HEK293 (cell line): ENCODE measurements at regions not wholly inside any gene's neighbourhood (a gene's known extent, or its start where the extent isn't known, plus 50 kb on each side); places are given as distances from the start of the nearest gene placed in this dataset.
"Not testable (repeated sequence)": the region's sequence is repeated elsewhere in the genome, so short reads cannot be mapped to it uniquely, and the experiment has no call there.

Experiments
- CTCF ChIA-PET: fragments of 350-600 bp; formaldehyde crosslinking; extraction: SDS; loops from one replicate; lab custom pipeline; 2021; ENCODE audit warnings: antibody characterized with exemption; lab: Yijun Ruan, JAX
- POLR2A ChIA-PET: fragments of 300-600 bp; formaldehyde crosslinking; extraction: SDS; loops from one replicate; lab custom pipeline; 2020; ENCODE audit warnings: antibody characterized with exemption, inconsistent platforms; lab: Yijun Ruan, JAX
- H3K27ac ChIP-seq: fragments of 200-500 bp; sonication (Bioruptor generic); 2 replicates; pipeline ENCODE4 v1.5.1; 2014; ENCODE audit warnings: low read depth, low read length, control low read depth, inconsistent platforms; ENCODE audit errors: extremely low read depth
- H3K36me3 ChIP-seq, 2 experiments: fragments of 200-500 bp in 1 of 2; sonication (Bioruptor generic) in 1 of 2; 1 replicate in 1 of 2; 2 replicates in 1 of 2; pipeline ENCODE4 v1.5.1; 2014 to 2017; ENCODE audit warnings: inconsistent platforms in 2 of 2, low read length in 2 of 2; ENCODE audit not compliant: control insufficient read depth in 2 of 2, insufficient read depth in 1 of 2
- H3K4me1 ChIP-seq: fragments of 200-500 bp; sonication (Bioruptor generic); 2 replicates; pipeline ENCODE4 v1.5.1; 2014; ENCODE audit warnings: mild to moderate bottlenecking, low read length, inconsistent platforms; ENCODE audit not compliant: control insufficient read depth, insufficient read depth
- H3K4me3 ChIP-seq: 2 replicates; pipeline ENCODE4 v1.5.1; 2011; ENCODE audit warnings: low read depth, mild to moderate bottlenecking, control low read depth, low read length, moderate library complexity
- H3K9me3 ChIP-seq: fragments of 200-500 bp; sonication (Bioruptor generic); 2 replicates; pipeline ENCODE4 v1.5.1; 2014; ENCODE audit warnings: low read depth, low read length, inconsistent platforms; ENCODE audit not compliant: control insufficient read depth, insufficient read depth
- GFI1B ChIP-seq: fragments of 450-650 bp; formaldehyde crosslinking; IDR thresholded peaks from 2 replicates; pipeline ENCODE4 v1.5.1; 2016; ENCODE audit warnings: missing biosample characterization, missing genetic modification characterization
- GLIS2 ChIP-seq: fragments of 450-650 bp; formaldehyde crosslinking; IDR thresholded peaks from 2 replicates; pipeline ENCODE4 v1.5.1; 2016; ENCODE audit warnings: missing biosample characterization, missing genetic modification characterization
- HOXD13 ChIP-seq: sonication (generic); formaldehyde crosslinking; IDR thresholded peaks from 2 replicates; pipeline ENCODE4 v1.8.0; 2022; ENCODE audit warnings: missing genetic modification reagents, borderline replicate concordance
- KLF16 ChIP-seq: fragments of 450-650 bp; formaldehyde crosslinking; IDR thresholded peaks from 2 replicates; pipeline ENCODE4 v1.5.1; 2017; ENCODE audit warnings: missing biosample characterization, missing genetic modification characterization
- SP3 ChIP-seq: fragments of 450-650 bp; formaldehyde crosslinking; IDR thresholded peaks from 2 replicates; pipeline ENCODE4 v1.5.1; 2016; ENCODE audit warnings: missing biosample characterization, missing genetic modification characterization
- SP7 ChIP-seq: fragments of 450-650 bp; formaldehyde crosslinking; IDR thresholded peaks from 2 replicates; pipeline ENCODE4 v1.5.1; 2016; ENCODE audit warnings: missing biosample characterization, missing genetic modification characterization
- WT1 ChIP-seq: fragments of 450-650 bp; formaldehyde crosslinking; IDR thresholded peaks from 2 replicates; pipeline ENCODE4 v1.5.1; 2016; ENCODE audit warnings: missing biosample characterization, missing genetic modification characterization
- ZBTB17 ChIP-seq: fragments of 450-650 bp; formaldehyde crosslinking; IDR thresholded peaks from 2 replicates; pipeline ENCODE4 v1.5.1; 2016; ENCODE audit warnings: missing biosample characterization, missing genetic modification characterization
- ZBTB20 ChIP-seq: fragments of 450-650 bp; formaldehyde crosslinking; IDR thresholded peaks from 2 replicates; pipeline ENCODE4 v1.5.1; 2016; ENCODE audit warnings: missing biosample characterization, missing genetic modification characterization
- ZNF10 ChIP-seq: fragments of 450-650 bp; formaldehyde crosslinking; IDR thresholded peaks from 2 replicates; pipeline ENCODE4 v1.5.1; 2017; ENCODE audit warnings: missing biosample characterization, missing genetic modification characterization
- ZNF140 ChIP-seq: fragments of 450-650 bp; formaldehyde crosslinking; IDR thresholded peaks from 2 replicates; pipeline ENCODE4 v1.5.1; 2016; ENCODE audit warnings: missing biosample characterization, missing genetic modification characterization
- ZNF16 ChIP-seq: fragments of 450-650 bp; formaldehyde crosslinking; IDR thresholded peaks from 2 replicates; pipeline ENCODE4 v1.5.1; 2016; ENCODE audit warnings: low read depth, missing biosample characterization, missing genetic modification characterization
- ZNF174 ChIP-seq: fragments of 450-650 bp; formaldehyde crosslinking; IDR thresholded peaks from 2 replicates; pipeline ENCODE4 v1.5.0; 2017; ENCODE audit warnings: missing biosample characterization, mild to moderate bottlenecking, missing genetic modification characterization
- ZNF221 ChIP-seq: fragments of 450-650 bp; formaldehyde crosslinking; IDR thresholded peaks from 2 replicates; pipeline ENCODE4 v1.5.1; 2017; ENCODE audit warnings: missing biosample characterization, missing genetic modification characterization, borderline replicate concordance
- ZNF302 ChIP-seq: fragments of 450-650 bp; formaldehyde crosslinking; IDR thresholded peaks from 2 replicates; pipeline ENCODE4 v1.5.1; 2016; ENCODE audit warnings: missing biosample characterization, missing genetic modification characterization, low read depth
- ZNF311 ChIP-seq: fragments of 450-650 bp; formaldehyde crosslinking; IDR thresholded peaks from 2 replicates; pipeline ENCODE4 v1.5.1; 2017; ENCODE audit warnings: missing biosample characterization, missing genetic modification characterization, borderline replicate concordance
- ZNF366 ChIP-seq: fragments of 450-650 bp; formaldehyde crosslinking; conservative IDR thresholded peaks from 2 replicates; pipeline ENCODE4 v1.5.1; 2016; ENCODE audit warnings: missing biosample characterization, missing genetic modification characterization
- ZNF530 ChIP-seq: fragments of 450-650 bp; formaldehyde crosslinking; IDR thresholded peaks from 2 replicates; pipeline ENCODE4 v1.5.1; 2016; ENCODE audit warnings: low read depth, missing biosample characterization, missing genetic modification characterization
- ZNF621 ChIP-seq: fragments of 450-650 bp; formaldehyde crosslinking; IDR thresholded peaks from 2 replicates; pipeline ENCODE4 v1.5.1; 2017; ENCODE audit warnings: missing biosample characterization, missing genetic modification characterization
- ZNF629 ChIP-seq: fragments of 450-650 bp; formaldehyde crosslinking; IDR thresholded peaks from 2 replicates; pipeline ENCODE4 v1.5.1; 2017; ENCODE audit warnings: missing biosample characterization, missing genetic modification characterization
- ZNF654 ChIP-seq: fragments of 450-650 bp; formaldehyde crosslinking; IDR thresholded peaks from 2 replicates; pipeline ENCODE4 v1.5.1; 2016; ENCODE audit warnings: low read depth, missing biosample characterization, missing genetic modification characterization
- ZNF776 ChIP-seq: fragments of 450-650 bp; formaldehyde crosslinking; IDR thresholded peaks from 2 replicates; pipeline ENCODE4 v1.5.0; 2017; ENCODE audit warnings: missing biosample characterization, missing genetic modification characterization, borderline replicate concordance
- TF ChIP-seq, protein P1 (sequence below): fragments of 450-650 bp; formaldehyde crosslinking; IDR thresholded peaks from 2 replicates; pipeline ENCODE4 v1.5.1; 2016; ENCODE audit warnings: missing biosample characterization, missing genetic modification characterization
- TF ChIP-seq, protein P2 (sequence below): fragments of 450-650 bp; formaldehyde crosslinking; IDR thresholded peaks from 2 replicates; pipeline ENCODE4 v1.5.1; 2016; ENCODE audit warnings: missing biosample characterization, missing genetic modification characterization

DNA sequence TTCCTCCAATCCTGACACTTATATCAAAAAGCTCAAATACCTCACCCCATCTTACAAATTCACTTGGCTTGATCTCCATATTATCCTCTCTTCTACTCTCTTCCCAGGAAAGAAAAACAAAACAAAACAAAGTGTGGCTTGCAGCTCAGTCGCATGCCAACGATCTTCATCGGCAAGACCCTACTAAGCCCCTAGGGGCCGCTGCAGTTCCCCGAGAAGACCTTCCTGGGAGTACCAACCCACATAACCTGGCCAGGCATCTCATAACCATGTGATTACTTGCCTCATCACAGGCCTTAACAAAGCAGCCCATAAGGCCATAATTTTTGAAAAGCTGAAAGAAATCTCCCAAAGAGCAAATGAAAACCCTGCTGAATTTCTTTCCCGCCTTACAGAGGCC lies 103.7 kb downstream of the ZNF92 start:
- no peak overlapping the region for H3K27ac ChIP-seq
- no peaks in the 10 kb centered on the region for H3K36me3 ChIP-seq
- TF ChIP-seq ZBTB17 (tag by site-specific recombination): 0 out of 2 replicates have a peak, but pooled peaks have one; percentile 18
- 0 out of 2 replicates have a peak, but pooled peaks have one; percentile 9 for TF ChIP-seq ZNF366 (tag by site-specific recombination)
- TF ChIP-seq ZNF302 (tag by site-specific recombination): no peak
- TF ChIP-seq SP7: no peak
- peak; percentile 70 for TF ChIP-seq ZNF654 (tag by site-specific recombination)
- 0 out of 2 replicates have a peak, but pooled peaks have one; percentile 14 for TF ChIP-seq ZNF629 (tag by site-specific recombination)
- no peaks in the 10 kb centered on the region for H3K4me1 ChIP-seq
- H3K9me3 ChIP-seq: no peaks in the 10 kb centered on the region
- POLR2A ChIA-PET: no interaction called here
- CTCF ChIA-PET: interaction anchor here (0.8 to 1.4 kb wide), 2 partner anchors 10 to 55 kb away, joined by 3 to 5 read pairs; no protein-coding TSS in a partner anchor
- no peak overlapping the region for H3K4me3 ChIP-seq

DNA sequence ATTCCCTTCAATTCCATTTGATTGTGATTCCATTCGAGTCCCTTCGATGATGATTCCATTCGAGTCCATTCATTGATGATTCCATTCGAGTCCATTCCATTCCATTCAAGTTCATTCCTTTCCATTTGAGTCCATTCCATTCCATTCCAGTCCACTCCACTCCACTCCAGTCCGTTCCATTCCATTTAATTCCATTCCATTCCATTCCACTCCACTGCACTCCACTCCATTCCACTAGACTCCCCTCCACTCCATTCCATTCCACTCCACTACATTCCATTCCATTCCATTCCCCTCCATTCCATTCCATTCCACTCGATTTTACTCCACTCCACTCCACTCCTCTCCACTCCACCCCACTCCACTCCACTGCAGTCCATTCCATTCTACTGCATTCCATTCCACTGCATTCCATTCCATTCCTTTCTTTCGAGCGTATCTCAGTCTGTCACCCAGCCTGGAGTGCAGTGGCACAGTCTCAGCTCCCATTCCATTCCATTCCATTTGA lies 115.7 kb downstream of the ZNF92 start:
- CTCF ChIA-PET: no interaction called here
- TF ChIP-seq ZBTB20 (tag by site-specific recombination) (no peak), ZNF654 (tag by site-specific recombination) (no peak), ZNF776 (tag by site-specific recombination) (peak; percentile 51; the same call in 1 of the 2 replicates), ZNF16 (tag by site-specific recombination) (no peak), ZNF621 (tag by site-specific recombination) (no peak), ZNF530 (peak; percentile 41; the same call in 1 of the 2 replicates), ZNF302 (tag by site-specific recombination) (no peak), KLF16 (tag by site-specific recombination) (0 out of 2 replicates have a peak, but pooled peaks have one; percentile 17), ZNF140 (peak; percentile 17; the same call in 1 of the 2 replicates), ZNF174 (no peak), ZNF311 (tag by site-specific recombination) (0 out of 2 replicates have a peak, but pooled peaks have one; percentile 85), GLIS2 (no peak)
- TF ChIP-seq, protein P1, sequence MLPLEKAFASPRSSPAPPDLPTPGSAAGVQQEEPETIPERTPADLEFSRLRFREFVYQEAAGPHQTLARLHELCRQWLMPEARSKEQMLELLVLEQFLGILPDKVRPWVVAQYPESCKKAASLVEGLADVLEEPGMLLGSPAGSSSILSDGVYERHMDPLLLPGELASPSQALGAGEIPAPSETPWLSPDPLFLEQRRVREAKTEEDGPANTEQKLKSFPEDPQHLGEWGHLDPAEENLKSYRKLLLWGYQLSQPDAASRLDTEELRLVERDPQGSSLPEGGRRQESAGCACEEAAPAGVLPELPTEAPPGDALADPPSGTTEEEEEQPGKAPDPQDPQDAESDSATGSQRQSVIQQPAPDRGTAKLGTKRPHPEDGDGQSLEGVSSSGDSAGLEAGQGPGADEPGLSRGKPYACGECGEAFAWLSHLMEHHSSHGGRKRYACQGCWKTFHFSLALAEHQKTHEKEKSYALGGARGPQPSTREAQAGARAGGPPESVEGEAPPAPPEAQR (tag by site-specific recombination): no peak
- Histone ChIP-seq H3K27ac (no peak overlapping the region), H3K9me3 (no peaks in the 10 kb centered on the region), H3K36me3 (no peaks in the 10 kb centered on the region), H3K4me1 (no peaks in the 10 kb centered on the region), H3K4me3 (no peak overlapping the region)
- POLR2A ChIA-PET: no interaction called here

- H3K36me3 ChIP-seq, H3K4me3 ChIP-seq, POLR2A ChIA-PET, CTCF ChIA-PET, H3K27ac ChIP-seq, H3K9me3 ChIP-seq, H3K4me1 ChIP-seq: not testable (repeated sequence)
Observed at GRCh38 chr7:65496697-65497096, 123.0 kb downstream of the ZNF92 start.

DNA sequence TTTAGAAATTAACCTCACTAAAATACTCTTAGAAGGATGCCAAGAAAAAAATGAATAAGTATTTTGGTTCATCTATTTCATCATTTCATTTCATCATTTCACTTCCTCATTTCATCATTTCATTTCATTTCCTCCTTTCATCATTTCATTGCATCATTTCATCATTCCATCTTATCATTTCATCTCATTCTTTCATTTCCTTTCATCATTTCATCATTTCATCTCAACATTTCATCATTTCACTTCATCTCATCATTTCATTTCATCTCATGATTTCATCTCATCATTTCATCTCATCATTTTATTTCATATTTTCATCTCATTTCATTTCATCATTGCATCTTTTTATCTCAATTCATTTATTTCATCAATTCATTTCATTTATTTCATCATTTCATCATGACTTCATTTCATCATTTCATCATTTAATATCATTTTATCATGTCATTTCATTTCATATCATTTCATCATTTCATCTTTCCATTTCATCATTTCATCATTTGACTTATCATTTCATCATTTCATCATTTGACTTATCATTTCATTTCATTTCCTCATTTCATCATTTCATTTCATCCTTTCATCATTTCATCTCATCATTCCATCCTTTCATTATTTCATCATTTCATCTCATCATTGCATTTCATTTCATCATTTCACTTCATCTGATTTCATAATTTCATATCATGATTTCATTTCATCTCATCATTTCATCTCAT lies 129.9 kb downstream of the ZNF92 start:
- no peak overlapping the region for H3K27ac ChIP-seq
- TF ChIP-seq ZNF10 (tag by site-specific recombination) (no peak), ZNF221 (tag by site-specific recombination) (no peak), SP3 (tag by site-specific recombination) (no peak), ZNF629 (tag by site-specific recombination) (no peak), GFI1B (tag by site-specific recombination) (no peak), HOXD13 (CRISPR knock-in tag) (no peak), WT1 (tag by site-specific recombination) (no peak)
- TF ChIP-seq, protein P2, sequence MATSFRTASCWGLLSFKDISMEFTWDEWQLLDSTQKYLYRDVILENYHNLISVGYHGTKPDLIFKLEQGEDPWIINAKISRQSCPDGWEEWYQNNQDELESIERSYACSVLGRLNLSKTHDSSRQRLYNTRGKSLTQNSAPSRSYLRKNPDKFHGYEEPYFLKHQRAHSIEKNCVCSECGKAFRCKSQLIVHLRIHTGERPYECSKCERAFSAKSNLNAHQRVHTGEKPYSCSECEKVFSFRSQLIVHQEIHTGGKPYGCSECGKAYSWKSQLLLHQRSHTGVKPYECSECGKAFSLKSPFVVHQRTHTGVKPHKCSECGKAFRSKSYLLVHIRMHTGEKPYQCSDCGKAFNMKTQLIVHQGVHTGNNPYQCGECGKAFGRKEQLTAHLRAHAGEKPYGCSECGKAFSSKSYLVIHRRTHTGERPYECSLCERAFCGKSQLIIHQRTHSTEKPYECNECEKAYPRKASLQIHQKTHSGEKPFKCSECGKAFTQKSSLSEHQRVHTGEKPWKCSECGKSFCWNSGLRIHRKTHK: peak; percentile 7; the same call in 1 of the 2 replicates

More for the DNA sequence above, 129.9 kb downstream of the ZNF92 start:
- Histone ChIP-seq H3K9me3 (no peaks in the 10 kb centered on the region), H3K4me1 (no peaks in the 10 kb centered on the region), H3K36me3 (no peaks in the 10 kb centered on the region), H3K4me3 (no peak overlapping the region)
- ChIA-PET CTCF (no interaction called here), POLR2A (no interaction called here)
